C4-2B (cell line): ENCODE measurements at regions not wholly inside any gene's neighbourhood (a gene's known extent, or its start where the extent isn't known, plus 50 kb on each side); places are given as distances from the start of the nearest gene placed in this dataset.

Experiments used
- ZFX ChIP-seq: fragments of 450-650 bp; IDR thresholded peaks from 2 replicates; pipeline ENCODE4 v1.6.1; 2017
- TF ChIP-seq, protein P1 (sequence below): fragments of 450-650 bp; conservative IDR thresholded peaks from 2 replicates; pipeline ENCODE4 v1.5.1; 2017; ENCODE audit warnings: mild to moderate bottlenecking

DNA sequence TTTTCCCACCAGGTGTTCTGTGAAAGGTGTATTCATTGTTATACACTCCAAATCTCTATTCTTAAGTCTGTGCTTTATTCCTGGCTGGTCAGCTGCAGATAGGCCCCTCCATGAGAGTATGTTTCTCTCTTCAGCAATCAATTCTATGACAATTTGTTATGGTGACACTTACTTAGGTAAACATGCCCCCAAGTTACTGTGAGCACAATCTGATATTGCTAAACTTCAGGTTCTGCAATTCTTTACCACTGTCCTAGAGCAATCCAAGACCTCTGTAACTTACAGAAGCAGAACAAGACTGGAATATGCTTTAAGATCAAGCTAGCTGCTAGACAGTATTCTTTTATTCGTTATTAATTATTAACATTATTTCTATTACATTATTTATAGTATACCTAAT is 391.9 kb downstream of the FRK start:
- TF ChIP-seq, protein P1, sequence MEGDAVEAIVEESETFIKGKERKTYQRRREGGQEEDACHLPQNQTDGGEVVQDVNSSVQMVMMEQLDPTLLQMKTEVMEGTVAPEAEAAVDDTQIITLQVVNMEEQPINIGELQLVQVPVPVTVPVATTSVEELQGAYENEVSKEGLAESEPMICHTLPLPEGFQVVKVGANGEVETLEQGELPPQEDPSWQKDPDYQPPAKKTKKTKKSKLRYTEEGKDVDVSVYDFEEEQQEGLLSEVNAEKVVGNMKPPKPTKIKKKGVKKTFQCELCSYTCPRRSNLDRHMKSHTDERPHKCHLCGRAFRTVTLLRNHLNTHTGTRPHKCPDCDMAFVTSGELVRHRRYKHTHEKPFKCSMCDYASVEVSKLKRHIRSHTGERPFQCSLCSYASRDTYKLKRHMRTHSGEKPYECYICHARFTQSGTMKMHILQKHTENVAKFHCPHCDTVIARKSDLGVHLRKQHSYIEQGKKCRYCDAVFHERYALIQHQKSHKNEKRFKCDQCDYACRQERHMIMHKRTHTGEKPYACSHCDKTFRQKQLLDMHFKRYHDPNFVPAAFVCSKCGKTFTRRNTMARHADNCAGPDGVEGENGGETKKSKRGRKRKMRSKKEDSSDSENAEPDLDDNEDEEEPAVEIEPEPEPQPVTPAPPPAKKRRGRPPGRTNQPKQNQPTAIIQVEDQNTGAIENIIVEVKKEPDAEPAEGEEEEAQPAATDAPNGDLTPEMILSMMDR: no peak
- TF ChIP-seq ZFX: no peak
